ENCODE measurements at regions not wholly inside any gene's neighbourhood (a gene's known extent, or its start where the extent isn't known, plus 50 kb on each side); places are given as distances from the start of the nearest gene placed in this dataset.

- peaks cover 3% of the 10 kb centered on the region for H3K9me3 Mint-ChIP-seq (ENCODE audit: low read depth)
- DNase-seq (ENCODE audit: low spot score, unreplicated experiment) = no peak
Measured at GRCh38 chr2:810397-810796, 133.2 kb upstream of the TMEM18 start.

GRCh38 chr2:807300-807699 lies 130.1 kb upstream of the TMEM18 start:
- Mint-ChIP-seq H3K36me3 (ENCODE audit: insufficient read depth) (no peaks in the 10 kb centered on the region), H3K4me1 (ENCODE audit: low read depth) (no peaks in the 10 kb centered on the region), H3K27me3 (no peaks in the 10 kb centered on the region), H3K9me3 (ENCODE audit: low read depth) (peaks cover 3% of the 10 kb centered on the region), H3K4me3 (ENCODE audit: low read depth) (no peak overlapping the region), H3K27ac (no peak overlapping the region)
- DNase-seq (ENCODE audit: low spot score, unreplicated experiment) = no peak
- no peak for TF ChIP-seq CTCF (IDR thresholded peaks at IDR 0.05; ENCODE audit: unreplicated experiment)

More at GRCh38 chr2:810397-810796, 133.2 kb upstream of the TMEM18 start:
- no peak for TF ChIP-seq CTCF (IDR thresholded peaks at IDR 0.05; ENCODE audit: unreplicated experiment)
- no peak overlapping the region for H3K4me3 Mint-ChIP-seq (ENCODE audit: low read depth)
- no peak overlapping the region for H3K27ac Mint-ChIP-seq
- no peaks in the 10 kb centered on the region for H3K36me3 Mint-ChIP-seq (ENCODE audit: insufficient read depth)
- H3K4me1 Mint-ChIP-seq (ENCODE audit: low read depth) = no peaks in the 10 kb centered on the region
- no peaks in the 10 kb centered on the region for H3K27me3 Mint-ChIP-seq

GRCh38 chr2:805664-806063 lies 128.5 kb upstream of the TMEM18 start:
- no peak for DNase-seq (ENCODE audit: low spot score, unreplicated experiment)
- Mint-ChIP-seq H3K27me3 (no peaks in the 10 kb centered on the region), H3K36me3 (ENCODE audit: insufficient read depth) (no peaks in the 10 kb centered on the region), H3K4me3 (ENCODE audit: low read depth) (no peak overlapping the region), H3K9me3 (ENCODE audit: low read depth) (no peaks in the 10 kb centered on the region), H3K27ac (no peak overlapping the region), H3K4me1 (ENCODE audit: low read depth) (no peaks in the 10 kb centered on the region)
- no peak for TF ChIP-seq CTCF (IDR thresholded peaks at IDR 0.05; ENCODE audit: unreplicated experiment)

GRCh38 chr2:797993-798392 lies 120.8 kb upstream of the TMEM18 start:
- no peak for DNase-seq (ENCODE audit: low spot score, unreplicated experiment)
- TF ChIP-seq CTCF (IDR thresholded peaks at IDR 0.05; ENCODE audit: unreplicated experiment) = no peak

GRCh38 chr2:797556-797955 lies 120.3 kb upstream of the TMEM18 start:
- Mint-ChIP-seq H3K4me3 (ENCODE audit: low read depth) (no peak overlapping the region), H3K4me1 (ENCODE audit: low read depth) (no peaks in the 10 kb centered on the region), H3K36me3 (ENCODE audit: insufficient read depth) (no peaks in the 10 kb centered on the region), H3K27ac (peak overlapping the region; percentile 11), H3K27me3 (no peaks in the 10 kb centered on the region), H3K9me3 (ENCODE audit: low read depth) (no peaks in the 10 kb centered on the region)
- no peak for TF ChIP-seq CTCF (IDR thresholded peaks at IDR 0.05; ENCODE audit: unreplicated experiment)
- no peak for DNase-seq (ENCODE audit: low spot score, unreplicated experiment)

More at GRCh38 chr2:797993-798392, 120.8 kb upstream of the TMEM18 start:
- H3K4me1 Mint-ChIP-seq (ENCODE audit: low read depth) = no peaks in the 10 kb centered on the region
- H3K36me3 Mint-ChIP-seq (ENCODE audit: insufficient read depth) = no peaks in the 10 kb centered on the region
- H3K27me3 Mint-ChIP-seq = no peaks in the 10 kb centered on the region
- no peak overlapping the region for H3K4me3 Mint-ChIP-seq (ENCODE audit: low read depth)
- no peak overlapping the region for H3K27ac Mint-ChIP-seq
- no peaks in the 10 kb centered on the region for H3K9me3 Mint-ChIP-seq (ENCODE audit: low read depth)
